ENCODE measurements at regions not wholly inside any gene's neighbourhood (a gene's known extent, or its start where the extent isn't known, plus 50 kb on each side); places are given as distances from the start of the nearest gene placed in this dataset.
A peak's percentile ranks its signal among the peaks of the same experiment; 100 is the strongest.

GRCh38 chr11:91373497-91373896 lies 851.1 kb upstream of the FAT3 start:
- no peaks in the 10 kb centered on the region for H3K9me2 ChIP-seq (replicated peaks; ENCODE audit: low read length)
- no peaks in the 10 kb centered on the region for H4K20me1 ChIP-seq (ENCODE audit: low read length)
- H3K36me3 ChIP-seq (ENCODE audit: low read depth, low read length), result no peaks in the 10 kb centered on the region
- TF ChIP-seq EZH2phosphoT487 (IDR thresholded peaks at IDR 0.05; ENCODE audit: borderline replicate concordance, low read length) (no peak), EZH2 (IDR thresholded peaks at IDR 0.05; ENCODE audit: low read length, unreplicated experiment) (no peak), CTCF (conservative IDR thresholded peaks at IDR 0.05; ENCODE audit: low read depth, low read length) (peak; percentile 51)
- no peaks in the 10 kb centered on the region for H3K79me2 ChIP-seq (ENCODE audit: low read length)
- ChIA-PET POLR2A (ENCODE audit: unreplicated experiment) (no interaction called here), CTCF (no interaction called here)
- no peaks in the 10 kb centered on the region for H3K9me3 ChIP-seq (ENCODE audit: low read length)
- H3K27ac ChIP-seq (ENCODE audit: low read length), result no peak overlapping the region
- no peak overlapping the region for H3K4me3 ChIP-seq (ENCODE audit: low read length)
- H3K4me1 ChIP-seq (ENCODE audit: insufficient read depth, low read length), result no peaks in the 10 kb centered on the region
- no TSS peak for BruUV-seq (replicated peaks)
- no peaks in the 10 kb centered on the region for H3F3A ChIP-seq (ENCODE audit: low read length, unreplicated experiment)
- no peak overlapping the region for H3K4me2 ChIP-seq (ENCODE audit: low read length)
- intact Hi-C loops (cut with micrococcal nuclease), result no loop called here
- ATAC-seq (no peak), DNase-seq (peak; percentile 32)
- no peak overlapping the region for H2AFZ ChIP-seq (ENCODE audit: low read length)
- no peaks in the 10 kb centered on the region for H3K27me3 ChIP-seq (ENCODE audit: low read length)
- no peak overlapping the region for H3K9ac ChIP-seq (ENCODE audit: low read length)

- CTCF ChIA-PET, result no interaction called here
- peak overlapping the region; percentile 54 for H3K4me3 ChIP-seq (ENCODE audit: low read length)
- H3K9ac ChIP-seq (ENCODE audit: low read length), result no peak overlapping the region
- no peaks in the 10 kb centered on the region for H3K79me2 ChIP-seq (ENCODE audit: low read length)
- peak overlapping the region; percentile 71 for H3K4me2 ChIP-seq (ENCODE audit: low read length)
- no peaks in the 10 kb centered on the region for H4K20me1 ChIP-seq (ENCODE audit: low read length)
- H3K36me3 ChIP-seq (ENCODE audit: low read depth, low read length), result no peaks in the 10 kb centered on the region
- DNase-seq (peak; percentile 19), ATAC-seq (peak; percentile 51)
- intact Hi-C loops (cut with micrococcal nuclease), result no loop called here
- BruUV-seq (replicated peaks), result no TSS peak
- no peaks in the 10 kb centered on the region for H3K9me2 ChIP-seq (replicated peaks; ENCODE audit: low read length)
- H3K27ac ChIP-seq (ENCODE audit: low read length), result no peak overlapping the region
- H3F3A ChIP-seq (ENCODE audit: low read length, unreplicated experiment), result no peaks in the 10 kb centered on the region
- POLR2A ChIA-PET (ENCODE audit: unreplicated experiment), result no interaction called here
- no peaks in the 10 kb centered on the region for H3K9me3 ChIP-seq (ENCODE audit: low read length)
- H2AFZ ChIP-seq (ENCODE audit: low read length), result peak overlapping the region; percentile 66
- no peak for TF ChIP-seq CTCF (conservative IDR thresholded peaks at IDR 0.05; ENCODE audit: low read depth, low read length)
- TF ChIP-seq EZH2phosphoT487 (IDR thresholded peaks at IDR 0.05; ENCODE audit: borderline replicate concordance, low read length), result no peak
- no peak for TF ChIP-seq EZH2 (IDR thresholded peaks at IDR 0.05; ENCODE audit: low read length, unreplicated experiment)
- H3K27me3 ChIP-seq (ENCODE audit: low read length), result no peaks in the 10 kb centered on the region
- H3K4me1 ChIP-seq (ENCODE audit: insufficient read depth, low read length), result peaks cover 4% of the 10 kb centered on the region; the same call in 1 of the 2 replicates
Measured at GRCh38 chr11:91366816-91367215, 857.8 kb upstream of the FAT3 start.

DNA sequence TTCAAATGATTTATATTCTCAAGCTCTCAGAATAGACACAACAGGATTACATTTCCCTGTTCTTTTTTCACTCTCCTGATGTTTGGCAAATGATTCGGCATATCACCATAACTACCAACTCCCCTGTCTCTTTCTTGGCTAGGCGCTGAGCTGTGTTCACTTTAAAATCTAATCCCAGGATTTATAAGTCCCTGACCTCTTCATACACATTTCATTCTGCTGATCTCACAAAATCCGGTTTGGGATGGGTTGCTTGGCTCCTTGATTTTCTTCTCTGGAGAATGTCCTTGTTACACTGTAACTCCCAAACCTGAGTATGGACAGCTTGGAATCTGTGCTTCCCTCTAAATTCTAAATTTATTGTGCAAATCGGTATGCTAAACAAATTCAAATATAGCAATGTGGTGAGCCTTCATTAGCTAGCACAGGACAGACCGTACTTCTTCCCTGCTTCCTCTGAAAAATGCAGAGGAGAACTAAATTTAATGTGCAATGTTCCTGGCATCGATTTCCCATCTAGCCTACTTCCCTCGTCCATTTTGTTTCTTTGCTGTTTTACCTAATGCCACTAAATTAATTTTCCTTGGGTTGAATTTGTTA lies 858.5 kb upstream of the FAT3 start:
- ChIA-PET CTCF (no interaction called here), POLR2A (ENCODE audit: unreplicated experiment) (no interaction called here)
- ATAC-seq (no peak), DNase-seq (no peak)
- Histone ChIP-seq H3K27ac (ENCODE audit: low read length) (no peak overlapping the region), H3K4me1 (ENCODE audit: insufficient read depth, low read length) (peaks cover 4% of the 10 kb centered on the region; the same call in 1 of the 2 replicates), H3K79me2 (ENCODE audit: low read length) (no peaks in the 10 kb centered on the region), H3K36me3 (ENCODE audit: low read depth, low read length) (no peaks in the 10 kb centered on the region), H3K27me3 (ENCODE audit: low read length) (no peaks in the 10 kb centered on the region), H3K9me2 (replicated peaks; ENCODE audit: low read length) (no peaks in the 10 kb centered on the region), H4K20me1 (ENCODE audit: low read length) (no peaks in the 10 kb centered on the region), H3F3A (ENCODE audit: low read length, unreplicated experiment) (no peaks in the 10 kb centered on the region), H3K9ac (ENCODE audit: low read length) (no peak overlapping the region), H3K9me3 (ENCODE audit: low read length) (no peaks in the 10 kb centered on the region), H3K4me2 (ENCODE audit: low read length) (peak overlapping the region; percentile 71), H3K4me3 (ENCODE audit: low read length) (peak overlapping the region; percentile 54), H2AFZ (ENCODE audit: low read length) (peak overlapping the region; percentile 66)
- intact Hi-C loops (cut with micrococcal nuclease), result no loop called here
- BruUV-seq (replicated peaks), result no TSS peak
- TF ChIP-seq EZH2 (IDR thresholded peaks at IDR 0.05; ENCODE audit: low read length, unreplicated experiment), result no peak
- TF ChIP-seq CTCF (conservative IDR thresholded peaks at IDR 0.05; ENCODE audit: low read depth, low read length), result no peak
- no peak for TF ChIP-seq EZH2phosphoT487 (IDR thresholded peaks at IDR 0.05; ENCODE audit: borderline replicate concordance, low read length)
